Pancreas (tissue), 10 donors: ENCODE measurements at regions not wholly inside any gene's neighbourhood (a gene's known extent, or its start where the extent isn't known, plus 50 kb on each side); places are given as distances from the start of the nearest gene placed in this dataset.

Experiments used
- ATAC-seq, 4 donors: fragments of 200-7000 bp; cut with Tn5 transposase; one replicate each; pipeline versions ENCODE4 v1.8.0 to v1.9.1; 2020; ENCODE audit warnings: mild to moderate bottlenecking in 4 of 4, moderate library complexity in 4 of 4
- DNase-seq, 6 donors: peaks; one replicate each; pipeline ENCODE4 v3.0.0-alpha.2; 2020
- FAIRE-seq: peaks from 2 replicates; lab custom pipeline; 2012; peaks lifted over from hg19 to GRCh38; lab: Jason Lieb, UNC
- H3K27ac ChIP-seq, 4 donors: fragments of 200-600 bp; sonication (generic); 1 replicate in 3 of 4; 2 replicates in 1 of 4; pipeline versions ENCODE4 v1.5.0 to v1.8.0; 2020
- H3K27me3 ChIP-seq, 4 donors: fragments of 200-600 bp; one replicate each; pipeline ENCODE4 v1.8.0; 2021
- H3K36me3 ChIP-seq, 3 donors: fragments of 200-600 bp; sonication (generic) in 1 of 3; one replicate each; pipeline versions ENCODE4 v1.5.0 to v1.8.0; 2020 to 2021
- H3K4me1 ChIP-seq, 3 donors: fragments of 200-600 bp; one replicate each; pipeline ENCODE4 v1.8.0; 2021
- H3K4me3 ChIP-seq, 4 donors: fragments of 200-600 bp; sonication (generic) in 2 of 4; one replicate each; pipeline versions ENCODE4 v1.5.0 to v1.8.0; 2020 to 2021
- H3K9me3 ChIP-seq, 4 donors: fragments of 200-600 bp; one replicate each; pipeline ENCODE4 v1.8.0; 2021
- WGBS, 2 donors: extraction: QIAGEN DNeasy Blood & Tissue Kit; methylation state at CpG; one replicate each; pipeline ENCODE4 v1.1.7; 2013; 5-methylcytosine and 5-hydroxymethylcytosine counted together
- intact Hi-C, 3 donors: fragments of 100-400 bp; cut with DNase I; formaldehyde crosslinking; loops; one replicate each; pipeline versions ENCODE4 v1.11.1 to v1.14.2; 2022
- TF ChIP-seq, protein P1 (sequence below), 4 donors: fragments of 200-600 bp; sonication (generic) in 3 of 4; IDR thresholded peaks; one replicate each; pipeline versions ENCODE4 v1.5.0 to v1.8.0; 2021; ENCODE audit warnings: antibody characterized with exemption in 4 of 4
- donor health status: healthy with polysubstance abuse.
- donor health status: DM: no; HTN: no; CAD: no; lungs with moderate emphysema.
- donor health status: DM: no; HTN: no; CAD: no.
- donor health status: control.
- donor health status: control.
- donor health status: Bipolar disorder and iron deficiency.
- donor health status: DM: yes; HTN: yes; CAD: no.
- donor health status: DM: no; HTN: no; CAD: no.
- donor health status: DM: no; HTN: no; CAD: no.
- donor health status: DM: yes; HTN: yes; CAD: no.

- no peak for FAIRE-seq
- no peak for ATAC-seq
- Histone ChIP-seq H3K27ac (no peak overlapping the region), H3K9me3 (no peaks in the 10 kb centered on the region), H3K27me3 (no peaks in the 10 kb centered on the region), H3K4me3 (no peak overlapping the region), H3K4me1 (no peaks in the 10 kb centered on the region), H3K36me3 (no peaks in the 10 kb centered on the region)
- TF ChIP-seq, protein P1, sequence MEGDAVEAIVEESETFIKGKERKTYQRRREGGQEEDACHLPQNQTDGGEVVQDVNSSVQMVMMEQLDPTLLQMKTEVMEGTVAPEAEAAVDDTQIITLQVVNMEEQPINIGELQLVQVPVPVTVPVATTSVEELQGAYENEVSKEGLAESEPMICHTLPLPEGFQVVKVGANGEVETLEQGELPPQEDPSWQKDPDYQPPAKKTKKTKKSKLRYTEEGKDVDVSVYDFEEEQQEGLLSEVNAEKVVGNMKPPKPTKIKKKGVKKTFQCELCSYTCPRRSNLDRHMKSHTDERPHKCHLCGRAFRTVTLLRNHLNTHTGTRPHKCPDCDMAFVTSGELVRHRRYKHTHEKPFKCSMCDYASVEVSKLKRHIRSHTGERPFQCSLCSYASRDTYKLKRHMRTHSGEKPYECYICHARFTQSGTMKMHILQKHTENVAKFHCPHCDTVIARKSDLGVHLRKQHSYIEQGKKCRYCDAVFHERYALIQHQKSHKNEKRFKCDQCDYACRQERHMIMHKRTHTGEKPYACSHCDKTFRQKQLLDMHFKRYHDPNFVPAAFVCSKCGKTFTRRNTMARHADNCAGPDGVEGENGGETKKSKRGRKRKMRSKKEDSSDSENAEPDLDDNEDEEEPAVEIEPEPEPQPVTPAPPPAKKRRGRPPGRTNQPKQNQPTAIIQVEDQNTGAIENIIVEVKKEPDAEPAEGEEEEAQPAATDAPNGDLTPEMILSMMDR (IDR thresholded peaks at IDR 0.05) = no peak
- DNase-seq = no peak
- intact Hi-C loops = no loop called here
- WGBS, 2 donors = 83 to 85% methylated on average over 1 of the region's 1 CpG
Observed at GRCh38 chr5:120297616-120298015, 166.5 kb upstream of the PRR16 start.

GRCh38 chr5:120298981-120299380 is 165.1 kb upstream of the PRR16 start:
- 48 to 54% methylated on average over 1 of the region's 1 CpG for WGBS, 2 donors

GRCh38 chr5:120304663-120305062 is 159.4 kb upstream of the PRR16 start:
- Histone ChIP-seq H3K4me3 (no peak overlapping the region), H3K4me1 (no peaks in the 10 kb centered on the region), H3K27ac (no peak overlapping the region), H3K36me3 (no peaks in the 10 kb centered on the region), H3K9me3 (no peaks in the 10 kb centered on the region), H3K27me3 (no peaks in the 10 kb centered on the region)
- intact Hi-C loops = no loop called here
- TF ChIP-seq, protein P1 (IDR thresholded peaks at IDR 0.05) = no peak
- 15 to 37% methylated on average over 2 of the region's 2 CpGs for WGBS, 2 donors
- no peak for DNase-seq
- ATAC-seq = no peak
- no peak for FAIRE-seq

More at GRCh38 chr5:120298981-120299380, 165.1 kb upstream of the PRR16 start:
- Histone ChIP-seq H3K4me1 (no peaks in the 10 kb centered on the region), H3K27ac (no peak overlapping the region), H3K9me3 (no peaks in the 10 kb centered on the region), H3K36me3 (no peaks in the 10 kb centered on the region), H3K27me3 (no peaks in the 10 kb centered on the region), H3K4me3 (no peak overlapping the region)
- no peak for ATAC-seq
- DNase-seq = no peak
- no peak for FAIRE-seq
- intact Hi-C loops = no loop called here
- TF ChIP-seq, protein P1 (IDR thresholded peaks at IDR 0.05) = no peak

GRCh38 chr5:120306303-120306702 is 157.8 kb upstream of the PRR16 start:
- H3K36me3 ChIP-seq = no peaks in the 10 kb centered on the region
- WGBS, 2 donors = 21 to 23% methylated on average over 3 of the region's 3 CpGs
- FAIRE-seq (no peak), ATAC-seq (no peak), DNase-seq (no peak)
- TF ChIP-seq, protein P1 (IDR thresholded peaks at IDR 0.05) = no peak
- intact Hi-C loops = no loop called here
- no peaks in the 10 kb centered on the region for H3K27me3 ChIP-seq
- no peak overlapping the region for H3K27ac ChIP-seq
- no peaks in the 10 kb centered on the region for H3K4me1 ChIP-seq
- H3K4me3 ChIP-seq = no peak overlapping the region
- no peaks in the 10 kb centered on the region for H3K9me3 ChIP-seq

GRCh38 chr5:120314191-120314590 is 149.9 kb upstream of the PRR16 start:
- H3K27me3 ChIP-seq = no peaks in the 10 kb centered on the region
- intact Hi-C loops = no loop called here
- no peaks in the 10 kb centered on the region for H3K36me3 ChIP-seq
- no peaks in the 10 kb centered on the region for H3K9me3 ChIP-seq
- H3K4me3 ChIP-seq = no peak overlapping the region
- no peak for DNase-seq
- TF ChIP-seq, protein P1 (IDR thresholded peaks at IDR 0.05) = no peak
- no peak overlapping the region for H3K27ac ChIP-seq
- H3K4me1 ChIP-seq = peaks cover 0 to 4% (median 0%) of the 10 kb centered on the region in 3 donors
- no peak for FAIRE-seq
- ATAC-seq = no peak
